Stomach (tissue), 4 donors: ENCODE measurements at regions not wholly inside any gene's neighbourhood (a gene's known extent, or its start where the extent isn't known, plus 50 kb on each side); places are given as distances from the start of the nearest gene placed in this dataset.

Source experiments
- CTCF ChIP-seq, 7 experiments: fragments of 450-650 bp in 4 of 7; fragments of 200-600 bp in 3 of 7; sonication (generic) in 3 of 7; IDR thresholded peaks; one replicate each; pipeline ENCODE4 v1.5.1; 2016 to 2019; ENCODE audit warnings: antibody characterized with exemption in 7 of 7, control low read depth in 2 of 7, mild to moderate bottlenecking in 1 of 7
- EP300 ChIP-seq: sonication (generic); formaldehyde crosslinking; IDR thresholded peaks from one replicate; pipeline ENCODE4 v1.6.1; 2017; ENCODE audit warnings: antibody characterized with exemption
- POLR2A ChIP-seq, 4 donors: fragments of 450-650 bp; IDR thresholded peaks; one replicate each; pipeline ENCODE4 v1.6.1; 2016; ENCODE audit warnings: antibody characterized with exemption in 4 of 4, control low read depth in 2 of 4, mild to moderate bottlenecking in 1 of 4, moderate library complexity in 1 of 4
- POLR2AphosphoS5 ChIP-seq, 3 donors: sonication (generic); formaldehyde crosslinking; IDR thresholded peaks; one replicate each; pipeline ENCODE4 v1.6.1; 2016; ENCODE audit warnings: antibody characterized with exemption in 3 of 3

GRCh38 chr3:177751770-177752169 is 554.5 kb upstream of the TBL1XR1 start:
- TF ChIP-seq CTCF (IDR thresholded peaks at IDR 0.05) (no peak), POLR2A (IDR thresholded peaks at IDR 0.05) (no peak), EP300 (no peak), POLR2AphosphoS5 (IDR thresholded peaks at IDR 0.05) (no peak)
